ENCODE measurements at regions not wholly inside any gene's neighbourhood (a gene's known extent, or its start where the extent isn't known, plus 50 kb on each side); places are given as distances from the start of the nearest gene placed in this dataset.

DNA sequence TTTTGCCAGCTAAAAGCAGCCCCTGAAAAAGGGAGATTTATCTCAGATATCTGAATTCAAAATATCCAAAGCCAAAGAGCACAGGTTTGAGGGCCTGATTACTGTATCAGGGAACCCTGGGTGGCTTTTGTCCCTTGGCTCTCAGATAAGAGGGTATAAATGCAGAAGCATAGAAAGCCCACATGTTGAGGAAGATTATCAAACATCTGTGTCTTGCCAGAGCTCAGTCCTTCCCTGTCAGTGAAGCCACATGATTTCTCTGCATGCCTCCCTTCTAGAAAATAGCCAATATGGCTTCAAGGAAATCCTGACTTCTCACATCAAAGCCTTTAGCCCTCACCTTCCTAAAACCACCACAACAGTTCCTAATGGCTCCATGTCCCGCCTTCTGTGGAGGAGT lies 408.0 kb upstream of the DMAC1 start:
- TF ChIP-seq POLR2A (IDR thresholded peaks at IDR 0.05) = no peak
- TF ChIP-seq, protein P1, sequence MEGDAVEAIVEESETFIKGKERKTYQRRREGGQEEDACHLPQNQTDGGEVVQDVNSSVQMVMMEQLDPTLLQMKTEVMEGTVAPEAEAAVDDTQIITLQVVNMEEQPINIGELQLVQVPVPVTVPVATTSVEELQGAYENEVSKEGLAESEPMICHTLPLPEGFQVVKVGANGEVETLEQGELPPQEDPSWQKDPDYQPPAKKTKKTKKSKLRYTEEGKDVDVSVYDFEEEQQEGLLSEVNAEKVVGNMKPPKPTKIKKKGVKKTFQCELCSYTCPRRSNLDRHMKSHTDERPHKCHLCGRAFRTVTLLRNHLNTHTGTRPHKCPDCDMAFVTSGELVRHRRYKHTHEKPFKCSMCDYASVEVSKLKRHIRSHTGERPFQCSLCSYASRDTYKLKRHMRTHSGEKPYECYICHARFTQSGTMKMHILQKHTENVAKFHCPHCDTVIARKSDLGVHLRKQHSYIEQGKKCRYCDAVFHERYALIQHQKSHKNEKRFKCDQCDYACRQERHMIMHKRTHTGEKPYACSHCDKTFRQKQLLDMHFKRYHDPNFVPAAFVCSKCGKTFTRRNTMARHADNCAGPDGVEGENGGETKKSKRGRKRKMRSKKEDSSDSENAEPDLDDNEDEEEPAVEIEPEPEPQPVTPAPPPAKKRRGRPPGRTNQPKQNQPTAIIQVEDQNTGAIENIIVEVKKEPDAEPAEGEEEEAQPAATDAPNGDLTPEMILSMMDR (IDR thresholded peaks at IDR 0.05) = no peak
- TF ChIP-seq POLR2AphosphoS5 (IDR thresholded peaks at IDR 0.05) = no peak
